Esophagus squamous epithelium (tissue), 5 donors: ENCODE measurements at regions not wholly inside any gene's neighbourhood (a gene's known extent, or its start where the extent isn't known, plus 50 kb on each side); places are given as distances from the start of the nearest gene placed in this dataset.

Source experiments
- DNase-seq: peaks from one replicate; lab custom pipeline; 2025; lab: John Stamatoyannopoulos, UW
- H3K27ac ChIP-seq, 4 donors: fragments of 200-600 bp; sonication (generic); one replicate each; pipeline ENCODE4 v1.5.1; 2016 to 2019; ENCODE audit warnings: mild to moderate bottlenecking in 1 of 4
- H3K27me3 ChIP-seq, 4 donors: fragments of 200-600 bp; sonication (generic); 1 replicate in 3 of 4; 2 replicates in 1 of 4; pipeline versions ENCODE4 v1.5.1 to v1.6.0; 2017 to 2021; ENCODE audit warnings: antibody characterized with exemption in 1 of 4
- H3K36me3 ChIP-seq, 3 donors: fragments of 200-600 bp; sonication (generic); one replicate each; pipeline ENCODE4 v1.5.1; 2016 to 2019
- H3K4me1 ChIP-seq, 3 donors: fragments of 200-600 bp; sonication (generic); one replicate each; pipeline ENCODE4 v1.5.1; 2017 to 2019
- H3K4me3 ChIP-seq, 4 donors: fragments of 200-600 bp; sonication (generic); 1 replicate in 3 of 4; 2 replicates in 1 of 4; pipeline ENCODE4 v1.5.1; 2016 to 2019; ENCODE audit warnings: mild to moderate bottlenecking in 2 of 4, moderate library complexity in 1 of 4
- H3K9me3 ChIP-seq, 3 donors: fragments of 200-600 bp; sonication (generic); one replicate each; pipeline ENCODE4 v1.5.1; 2016 to 2019
- CTCF ChIP-seq, 6 experiments: fragments of 450-650 bp in 4 of 6; fragments of 200-600 bp in 2 of 6; sonication (generic) in 2 of 6; IDR thresholded peaks; one replicate each; pipeline ENCODE4 v1.5.1; 2016 to 2019; ENCODE audit warnings: antibody characterized with exemption in 6 of 6, mild to moderate bottlenecking in 4 of 6, moderate library complexity in 4 of 6
- POLR2A ChIP-seq, 4 donors: fragments of 450-650 bp; IDR thresholded peaks; one replicate each; pipeline ENCODE4 v1.6.1; 2017; ENCODE audit warnings: antibody characterized with exemption in 4 of 4, mild to moderate bottlenecking in 4 of 4, moderate library complexity in 3 of 4
- WGBS, 2 donors: methylation state at CpG; one replicate each; pipeline ENCODE4 v1.1.5; 2018; 5-methylcytosine and 5-hydroxymethylcytosine counted together
- intact Hi-C: fragments of 100-400 bp; cut with DNase I; formaldehyde crosslinking; loops from one replicate; pipeline ENCODE4 v1.15.0; 2022
- donor health status: DM: yes; HTN: yes; CAD: no.

GRCh38 chr6:164534070-164534766 is 775.2 kb downstream of the C6orf118 start:
- TF ChIP-seq POLR2A (IDR thresholded peaks at IDR 0.05) (no peak), CTCF (IDR thresholded peaks at IDR 0.05) (no peak)
- Histone ChIP-seq H3K36me3 (no peaks in the 10 kb centered on the region), H3K27me3 (no peaks in the 10 kb centered on the region), H3K27ac (no peak overlapping the region), H3K4me3 (no peak overlapping the region), H3K9me3 (no peaks in the 10 kb centered on the region), H3K4me1 (no peaks in the 10 kb centered on the region)
- intact Hi-C loops, result no loop called here
- 66 to 68% methylated on average over 10 of the region's 10 CpGs for WGBS, 2 donors
- DNase-seq, result no peak

GRCh38 chr6:164533045-164533362 is 776.4 kb downstream of the C6orf118 start:
- TF ChIP-seq POLR2A (IDR thresholded peaks at IDR 0.05), result no peak
- TF ChIP-seq CTCF (IDR thresholded peaks at IDR 0.05), result no peak
- DNase-seq, result no peak
- intact Hi-C loops, result no loop called here
- Histone ChIP-seq H3K9me3 (no peaks in the 10 kb centered on the region), H3K4me1 (no peaks in the 10 kb centered on the region), H3K27me3 (no peaks in the 10 kb centered on the region), H3K36me3 (no peaks in the 10 kb centered on the region), H3K4me3 (no peak overlapping the region), H3K27ac (no peak overlapping the region)
- 35 to 49% methylated on average over 5 of the region's 5 CpGs for WGBS, 2 donors

GRCh38 chr6:164532198-164533044 is 777.0 kb downstream of the C6orf118 start:
- H3K27me3 ChIP-seq, result no peaks in the 10 kb centered on the region
- TF ChIP-seq POLR2A (IDR thresholded peaks at IDR 0.05), result no peak
- no peak for TF ChIP-seq CTCF (IDR thresholded peaks at IDR 0.05)
- no peaks in the 10 kb centered on the region for H3K36me3 ChIP-seq
- 69 to 77% methylated on average over 6 of the region's 9 CpGs for WGBS, 2 donors
- intact Hi-C loops, result no loop called here
- no peak overlapping the region for H3K4me3 ChIP-seq
- no peaks in the 10 kb centered on the region for H3K4me1 ChIP-seq
- no peak for DNase-seq
- no peaks in the 10 kb centered on the region for H3K9me3 ChIP-seq
- H3K27ac ChIP-seq, result no peak overlapping the region

- Histone ChIP-seq H3K9me3 (no peaks in the 10 kb centered on the region), H3K27ac (no peak overlapping the region), H3K36me3 (no peaks in the 10 kb centered on the region), H3K4me3 (no peak overlapping the region), H3K27me3 (no peaks in the 10 kb centered on the region), H3K4me1 (no peaks in the 10 kb centered on the region)
- WGBS, 2 donors, result 83 to 88% methylated on average over 3 of the region's 3 CpGs
- DNase-seq, result no peak
- TF ChIP-seq CTCF (IDR thresholded peaks at IDR 0.05), result no peak
- no peak for TF ChIP-seq POLR2A (IDR thresholded peaks at IDR 0.05)
- intact Hi-C loops, result no loop called here
Measured at GRCh38 chr6:164531736-164532135, 777.7 kb downstream of the C6orf118 start.

GRCh38 chr6:164528539-164528938 is 780.9 kb downstream of the C6orf118 start:
- WGBS, 2 donors, result 44 to 68% methylated on average over 3 of the region's 3 CpGs
- no peaks in the 10 kb centered on the region for H3K4me1 ChIP-seq
- no peak for DNase-seq
- H3K4me3 ChIP-seq, result no peak overlapping the region
- intact Hi-C loops, result no loop called here
- TF ChIP-seq POLR2A (IDR thresholded peaks at IDR 0.05) (no peak), CTCF (IDR thresholded peaks at IDR 0.05) (no peak)
- no peaks in the 10 kb centered on the region for H3K36me3 ChIP-seq
- H3K27me3 ChIP-seq, result no peaks in the 10 kb centered on the region
- no peak overlapping the region for H3K27ac ChIP-seq
- H3K9me3 ChIP-seq, result peaks cover 0 to 5% (median 0%) of the 10 kb centered on the region in 3 donors
